ENCODE measurements at regions not wholly inside any gene's neighbourhood (a gene's known extent, or its start where the extent isn't known, plus 50 kb on each side); places are given as distances from the start of the nearest gene placed in this dataset.

DNA sequence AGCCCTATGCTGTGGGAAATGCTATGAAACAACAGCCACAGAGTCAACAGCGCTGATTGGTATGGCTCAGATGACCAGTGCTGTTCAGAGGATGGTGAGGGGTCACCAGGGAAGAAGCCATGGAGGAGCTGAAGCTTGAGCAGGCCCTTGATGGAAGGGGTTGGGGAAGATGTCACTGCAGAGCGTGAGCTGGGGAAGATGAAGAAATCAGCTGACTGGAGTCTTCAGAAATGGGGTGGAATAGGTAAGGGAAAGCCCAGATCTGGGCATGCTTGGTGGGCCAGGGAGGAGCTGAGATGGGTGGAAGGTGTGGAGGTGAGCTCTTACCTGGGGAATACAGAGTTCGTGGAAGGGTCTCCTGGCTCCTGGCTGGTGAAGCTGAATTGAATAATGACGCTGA lies 105.4 kb upstream of the PLET1 start:
- Mint-ChIP-seq H3K27me3 (ENCODE audit: low read depth) (peaks cover 3% of the 10 kb centered on the region; the same call in 1 of the 2 replicates), H3K9me3 (0 out of 2 replicates have a peak, but pooled peaks cover under 1% of the 10 kb centered on the region), H3K27ac (no peak overlapping the region), H3K4me3 (no peak overlapping the region), H3K4me1 (peaks cover 12% of the 10 kb centered on the region), H3K36me3 (no peaks in the 10 kb centered on the region)
- ChIA-PET POLR2A (no interaction called here), CTCF (no interaction called here)
- ATAC-seq (no peak), DNase-seq (ENCODE audit: low spot score) (no peak)
- no peak for TF ChIP-seq ZBTB21 (CRISPR knock-in tag; IDR thresholded peaks at IDR 0.05; ENCODE audit: borderline replicate concordance)
- TF ChIP-seq, protein P1, sequence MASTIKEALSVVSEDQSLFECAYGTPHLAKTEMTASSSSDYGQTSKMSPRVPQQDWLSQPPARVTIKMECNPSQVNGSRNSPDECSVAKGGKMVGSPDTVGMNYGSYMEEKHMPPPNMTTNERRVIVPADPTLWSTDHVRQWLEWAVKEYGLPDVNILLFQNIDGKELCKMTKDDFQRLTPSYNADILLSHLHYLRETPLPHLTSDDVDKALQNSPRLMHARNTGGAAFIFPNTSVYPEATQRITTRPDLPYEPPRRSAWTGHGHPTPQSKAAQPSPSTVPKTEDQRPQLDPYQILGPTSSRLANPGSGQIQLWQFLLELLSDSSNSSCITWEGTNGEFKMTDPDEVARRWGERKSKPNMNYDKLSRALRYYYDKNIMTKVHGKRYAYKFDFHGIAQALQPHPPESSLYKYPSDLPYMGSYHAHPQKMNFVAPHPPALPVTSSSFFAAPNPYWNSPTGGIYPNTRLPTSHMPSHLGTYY (CRISPR knock-in tag; IDR thresholded peaks at IDR 0.05): no peak
- no peak for TF ChIP-seq JAZF1 (CRISPR knock-in tag; IDR thresholded peaks at IDR 0.05)
- TF ChIP-seq SP1 (CRISPR knock-in tag; conservative IDR thresholded peaks at IDR 0.05): no peak
- TF ChIP-seq, protein P2, sequence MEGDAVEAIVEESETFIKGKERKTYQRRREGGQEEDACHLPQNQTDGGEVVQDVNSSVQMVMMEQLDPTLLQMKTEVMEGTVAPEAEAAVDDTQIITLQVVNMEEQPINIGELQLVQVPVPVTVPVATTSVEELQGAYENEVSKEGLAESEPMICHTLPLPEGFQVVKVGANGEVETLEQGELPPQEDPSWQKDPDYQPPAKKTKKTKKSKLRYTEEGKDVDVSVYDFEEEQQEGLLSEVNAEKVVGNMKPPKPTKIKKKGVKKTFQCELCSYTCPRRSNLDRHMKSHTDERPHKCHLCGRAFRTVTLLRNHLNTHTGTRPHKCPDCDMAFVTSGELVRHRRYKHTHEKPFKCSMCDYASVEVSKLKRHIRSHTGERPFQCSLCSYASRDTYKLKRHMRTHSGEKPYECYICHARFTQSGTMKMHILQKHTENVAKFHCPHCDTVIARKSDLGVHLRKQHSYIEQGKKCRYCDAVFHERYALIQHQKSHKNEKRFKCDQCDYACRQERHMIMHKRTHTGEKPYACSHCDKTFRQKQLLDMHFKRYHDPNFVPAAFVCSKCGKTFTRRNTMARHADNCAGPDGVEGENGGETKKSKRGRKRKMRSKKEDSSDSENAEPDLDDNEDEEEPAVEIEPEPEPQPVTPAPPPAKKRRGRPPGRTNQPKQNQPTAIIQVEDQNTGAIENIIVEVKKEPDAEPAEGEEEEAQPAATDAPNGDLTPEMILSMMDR (IDR thresholded peaks at IDR 0.05): no peak
- TF ChIP-seq, protein P3, sequence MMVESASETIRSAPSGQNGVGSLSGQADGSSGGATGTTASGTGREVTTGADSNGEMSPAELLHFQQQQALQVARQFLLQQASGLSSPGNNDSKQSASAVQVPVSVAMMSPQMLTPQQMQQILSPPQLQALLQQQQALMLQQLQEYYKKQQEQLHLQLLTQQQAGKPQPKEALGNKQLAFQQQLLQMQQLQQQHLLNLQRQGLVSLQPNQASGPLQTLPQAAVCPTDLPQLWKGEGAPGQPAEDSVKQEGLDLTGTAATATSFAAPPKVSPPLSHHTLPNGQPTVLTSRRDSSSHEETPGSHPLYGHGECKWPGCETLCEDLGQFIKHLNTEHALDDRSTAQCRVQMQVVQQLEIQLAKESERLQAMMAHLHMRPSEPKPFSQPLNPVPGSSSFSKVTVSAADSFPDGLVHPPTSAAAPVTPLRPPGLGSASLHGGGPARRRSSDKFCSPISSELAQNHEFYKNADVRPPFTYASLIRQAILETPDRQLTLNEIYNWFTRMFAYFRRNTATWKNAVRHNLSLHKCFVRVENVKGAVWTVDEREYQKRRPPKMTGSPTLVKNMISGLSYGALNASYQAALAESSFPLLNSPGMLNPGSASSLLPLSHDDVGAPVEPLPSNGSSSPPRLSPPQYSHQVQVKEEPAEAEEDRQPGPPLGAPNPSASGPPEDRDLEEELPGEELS (CRISPR knock-in tag; IDR thresholded peaks at IDR 0.05): no peak
- no peak for TF ChIP-seq USF2 (CRISPR knock-in tag; IDR thresholded peaks at IDR 0.05)
- TF ChIP-seq, protein P4, sequence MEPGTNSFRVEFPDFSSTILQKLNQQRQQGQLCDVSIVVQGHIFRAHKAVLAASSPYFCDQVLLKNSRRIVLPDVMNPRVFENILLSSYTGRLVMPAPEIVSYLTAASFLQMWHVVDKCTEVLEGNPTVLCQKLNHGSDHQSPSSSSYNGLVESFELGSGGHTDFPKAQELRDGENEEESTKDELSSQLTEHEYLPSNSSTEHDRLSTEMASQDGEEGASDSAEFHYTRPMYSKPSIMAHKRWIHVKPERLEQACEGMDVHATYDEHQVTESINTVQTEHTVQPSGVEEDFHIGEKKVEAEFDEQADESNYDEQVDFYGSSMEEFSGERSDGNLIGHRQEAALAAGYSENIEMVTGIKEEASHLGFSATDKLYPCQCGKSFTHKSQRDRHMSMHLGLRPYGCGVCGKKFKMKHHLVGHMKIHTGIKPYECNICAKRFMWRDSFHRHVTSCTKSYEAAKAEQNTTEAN (CRISPR knock-in tag; IDR thresholded peaks at IDR 0.05): no peak
- TF ChIP-seq, protein P5, sequence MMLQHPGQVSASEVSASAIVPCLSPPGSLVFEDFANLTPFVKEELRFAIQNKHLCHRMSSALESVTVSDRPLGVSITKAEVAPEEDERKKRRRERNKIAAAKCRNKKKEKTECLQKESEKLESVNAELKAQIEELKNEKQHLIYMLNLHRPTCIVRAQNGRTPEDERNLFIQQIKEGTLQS (CRISPR knock-in tag; conservative IDR thresholded peaks at IDR 0.05): no peak
- no peak for TF ChIP-seq TCF7 (CRISPR knock-in tag; IDR thresholded peaks at IDR 0.05; ENCODE audit: low read depth)
- TF ChIP-seq, protein P6, sequence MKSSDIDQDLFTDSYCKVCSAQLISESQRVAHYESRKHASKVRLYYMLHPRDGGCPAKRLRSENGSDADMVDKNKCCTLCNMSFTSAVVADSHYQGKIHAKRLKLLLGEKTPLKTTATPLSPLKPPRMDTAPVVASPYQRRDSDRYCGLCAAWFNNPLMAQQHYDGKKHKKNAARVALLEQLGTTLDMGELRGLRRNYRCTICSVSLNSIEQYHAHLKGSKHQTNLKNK (CRISPR knock-in tag; IDR thresholded peaks at IDR 0.05): no peak
- no peak for TF ChIP-seq GRHL2 (CRISPR knock-in tag; IDR thresholded peaks at IDR 0.05; ENCODE audit: insufficient replicate concordance, severe bottlenecking)
- no peak for TF ChIP-seq NR3C1 (CRISPR knock-in tag; conservative IDR thresholded peaks at IDR 0.05; ENCODE audit: low read depth)
- TF ChIP-seq SOX15 (CRISPR knock-in tag; IDR thresholded peaks at IDR 0.05): no peak
- no peak for TF ChIP-seq MAX (CRISPR knock-in tag; IDR thresholded peaks at IDR 0.05)
- TF ChIP-seq EMX1 (CRISPR knock-in tag; IDR thresholded peaks at IDR 0.05): no peak
- TF ChIP-seq, protein P7, sequence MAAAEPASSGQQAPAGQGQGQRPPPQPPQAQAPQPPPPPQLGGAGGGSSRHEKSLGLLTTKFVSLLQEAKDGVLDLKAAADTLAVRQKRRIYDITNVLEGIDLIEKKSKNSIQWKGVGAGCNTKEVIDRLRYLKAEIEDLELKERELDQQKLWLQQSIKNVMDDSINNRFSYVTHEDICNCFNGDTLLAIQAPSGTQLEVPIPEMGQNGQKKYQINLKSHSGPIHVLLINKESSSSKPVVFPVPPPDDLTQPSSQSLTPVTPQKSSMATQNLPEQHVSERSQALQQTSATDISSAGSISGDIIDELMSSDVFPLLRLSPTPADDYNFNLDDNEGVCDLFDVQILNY (CRISPR knock-in tag; IDR thresholded peaks at IDR 0.05): no peak
- no peak for TF ChIP-seq ZNF416 (CRISPR knock-in tag; IDR thresholded peaks at IDR 0.05)
- TF ChIP-seq KAT7 (CRISPR knock-in tag; IDR thresholded peaks at IDR 0.05; ENCODE audit: borderline replicate concordance): no peak
- TF ChIP-seq NFYB (CRISPR knock-in tag; conservative IDR thresholded peaks at IDR 0.05; ENCODE audit: low read depth): no peak

Measured in WTC11 (cell line).